GM19025 (cell line): ENCODE measurements at regions not wholly inside any gene's neighbourhood (a gene's known extent, or its start where the extent isn't known, plus 50 kb on each side); places are given as distances from the start of the nearest gene placed in this dataset.
"Not testable (repeated sequence)": the region's sequence is repeated elsewhere in the genome, so short reads cannot be mapped to it uniquely, and the experiment has no call there.

Experiments used
- ATAC-seq: cut with Tn5 transposase; IDR thresholded peaks from one replicate; pipeline ENCODE4 v1.9.1; 2021; ENCODE audit warnings: mild to moderate bottlenecking, low read depth, moderate library complexity; ENCODE audit not compliant: unreplicated experiment

- no peak for ATAC-seq
Observed at GRCh38 chr2:144133936-144134665, 385.8 kb downstream of the ZEB2 start.

GRCh38 chr2:144132357-144132756 lies 387.6 kb downstream of the ZEB2 start:
- no peak for ATAC-seq

GRCh38 chr2:144131042-144131441 lies 388.9 kb downstream of the ZEB2 start:
- ATAC-seq: no peak

GRCh38 chr2:144130551-144130950 lies 389.4 kb downstream of the ZEB2 start:
- no peak for ATAC-seq

- no peak for ATAC-seq
Observed at GRCh38 chr2:144128130-144128746, 391.7 kb downstream of the ZEB2 start.

- no peak for ATAC-seq
Observed at GRCh38 chr2:144127693-144128092, 392.2 kb downstream of the ZEB2 start.

GRCh38 chr2:144126302-144126701 lies 393.6 kb downstream of the ZEB2 start:
- ATAC-seq: no peak

- ATAC-seq: no peak
Observed at GRCh38 chr2:144125751-144126150, 394.2 kb downstream of the ZEB2 start.

GRCh38 chr2:144124882-144125281 lies 395.0 kb downstream of the ZEB2 start:
- ATAC-seq: no peak

- ATAC-seq: no peak
Observed at GRCh38 chr2:144120487-144120886, 399.4 kb downstream of the ZEB2 start.

- ATAC-seq: no peak
Observed at GRCh38 chr2:144117086-144117485, 402.8 kb downstream of the ZEB2 start.

GRCh38 chr2:144115739-144116291 lies 404.1 kb downstream of the ZEB2 start:
- no peak for ATAC-seq

GRCh38 chr2:144114760-144115159 lies 405.2 kb downstream of the ZEB2 start:
- ATAC-seq: no peak

- ATAC-seq: no peak
Observed at GRCh38 chr2:144111437-144111836, 408.5 kb downstream of the ZEB2 start.

- not testable (repeated sequence) for ATAC-seq
Observed at GRCh38 chr2:144106104-144106503, 413.8 kb downstream of the ZEB2 start.

GRCh38 chr2:144102386-144102785 lies 417.5 kb downstream of the ZEB2 start:
- no peak for ATAC-seq

GRCh38 chr2:144099780-144100377 lies 420.0 kb downstream of the ZEB2 start:
- ATAC-seq: no peak

GRCh38 chr2:144099340-144099739 lies 420.6 kb downstream of the ZEB2 start:
- ATAC-seq: no peak

GRCh38 chr2:144097440-144098225 lies 422.3 kb downstream of the ZEB2 start:
- ATAC-seq: no peak

GRCh38 chr2:144096531-144096930 lies 423.4 kb downstream of the ZEB2 start:
- no peak for ATAC-seq
